T-cell (primary cell): ENCODE measurements at regions not wholly inside any gene's neighbourhood (a gene's known extent, or its start where the extent isn't known, plus 50 kb on each side); places are given as distances from the start of the nearest gene placed in this dataset.

Experiments
- ATAC-seq, 4 experiments: fragments of 200-7000 bp in 3 of 4; fragments of 150-1000 bp in 1 of 4; cut with Tn5 transposase; replicated peaks in 1 of 4; 1 replicate in 3 of 4; 2 replicates in 1 of 4; pipeline ENCODE4 v1.10.0; 2021; ENCODE audit warnings: moderate library complexity in 3 of 4, mild to moderate bottlenecking in 2 of 4, moderate number of reproducible peaks in 1 of 4
- CTCF ChIA-PET, 2 donors: fragments of 300-600 bp; sonication (Branson Sonifier 250); formaldehyde crosslinking; loops; one replicate each; lab custom pipeline; 2022; ENCODE audit warnings: antibody characterized with exemption in 2 of 2; lab: Charles Lee
- POLR2A ChIA-PET, 2 donors: fragments of 300-600 bp; sonication (Branson Sonifier 250); formaldehyde crosslinking; loops; one replicate each; lab custom pipeline; 2022; ENCODE audit warnings: antibody characterized with exemption in 2 of 2; lab: Charles Lee
- DNase-seq, 35 experiments: peaks; one replicate each; pipeline versions ENCODE4 v3.0.0 to v3.0.0-alpha.2; 2013 to 2023
- H3K27ac ChIP-seq: one replicate; pipeline ENCODE4 v1.5.1; 2013; ENCODE audit warnings: low read length
- H3K27me3 ChIP-seq, 2 experiments: replicated peaks in 1 of 2; 1 replicate in 1 of 2; 2 replicates in 1 of 2; pipeline versions ENCODE4 v1.6.1 to v1.7.0; 2013; ENCODE audit warnings: low read length in 1 of 2, mixed read lengths in 1 of 2; ENCODE audit not compliant: control insufficient read depth in 2 of 2, insufficient read depth in 2 of 2; ENCODE audit errors: extremely low read depth in 1 of 2
- H3K36me3 ChIP-seq, 2 donors: 1 replicate in 1 of 2; 2 replicates in 1 of 2; pipeline versions ENCODE4 v1.6.1 to v1.7.0; 2013; ENCODE audit warnings: low read length in 1 of 2; ENCODE audit not compliant: control insufficient read depth in 2 of 2, insufficient read depth in 1 of 2; ENCODE audit errors: extremely low read depth in 1 of 2
- H3K4me1 ChIP-seq, 2 experiments: 1 replicate in 1 of 2; 2 replicates in 1 of 2; pipeline versions ENCODE4 v1.6.1 to v1.7.0; 2013; ENCODE audit warnings: low read length in 2 of 2, mixed read lengths in 1 of 2; ENCODE audit not compliant: insufficient read depth in 2 of 2, control insufficient read depth in 1 of 2; ENCODE audit errors: extremely low read depth in 1 of 2
- H3K4me3 ChIP-seq, 2 donors: 1 replicate in 1 of 2; 2 replicates in 1 of 2; pipeline versions ENCODE4 v1.5.1 to v1.7.0; 2013; ENCODE audit warnings: mild to moderate bottlenecking in 2 of 2, low read length in 1 of 2, moderate library complexity in 1 of 2; ENCODE audit not compliant: control insufficient read depth in 1 of 2; ENCODE audit errors: extremely low read depth in 1 of 2
- H3K9me3 ChIP-seq: 2 replicates; pipeline ENCODE4 v1.7.0; 2013
- H3K27ac Mint-ChIP-seq, 2 donors: one replicate each; pipeline ENCODE4 v1.8.0; 2020 to 2021; ENCODE audit warnings: mild to moderate bottlenecking in 2 of 2, mixed read lengths in 2 of 2
- H3K27me3 Mint-ChIP-seq, 2 donors: one replicate each; pipeline ENCODE4 v1.8.0; 2021 to 2022; ENCODE audit warnings: mixed read lengths in 2 of 2
- H3K36me3 Mint-ChIP-seq: one replicate; pipeline ENCODE4 v1.8.0; 2021; ENCODE audit warnings: mixed read lengths
- H3K4me1 Mint-ChIP-seq, 3 donors: one replicate each; pipeline ENCODE4 v1.8.0; 2020 to 2022; ENCODE audit warnings: mixed read lengths in 3 of 3, mild to moderate bottlenecking in 1 of 3
- H3K4me3 Mint-ChIP-seq, 3 donors: one replicate each; pipeline ENCODE4 v1.8.0; 2020 to 2022; ENCODE audit warnings: mild to moderate bottlenecking in 3 of 3, mixed read lengths in 3 of 3, moderate library complexity in 3 of 3
- H3K9me3 Mint-ChIP-seq, 3 donors: one replicate each; pipeline ENCODE4 v1.8.0; 2020 to 2022; ENCODE audit warnings: mixed read lengths in 3 of 3
- WGBS: methylation state at CpG from one replicate; pipeline ENCODE4 v1.1.5; 2013; ENCODE audit warnings: missing lambda C conversion rate; ENCODE audit not compliant: insufficient coverage; 5-methylcytosine and 5-hydroxymethylcytosine counted together

GRCh38 chr2:56768973-56769372 lies 585.2 kb downstream of the CCDC85A start:
- CTCF ChIA-PET: no interaction called here
- Mint-ChIP-seq H3K27me3 (no peaks in the 10 kb centered on the region), H3K4me3 (no peak overlapping the region), H3K36me3 (no peaks in the 10 kb centered on the region), H3K4me1 (no peaks in the 10 kb centered on the region), H3K27ac (no peak overlapping the region), H3K9me3 (peaks cover 6 to 18% (median 9%) of the 10 kb centered on the region in 3 donors)
- Histone ChIP-seq H3K4me3 (no peak overlapping the region), H3K9me3 (no peaks in the 10 kb centered on the region), H3K27ac (no peak overlapping the region), H3K4me1 (no peaks in the 10 kb centered on the region), H3K36me3 (no peaks in the 10 kb centered on the region), H3K27me3 (no peaks in the 10 kb centered on the region)
- POLR2A ChIA-PET: no interaction called here
- ATAC-seq (no peak), DNase-seq (no peak)

GRCh38 chr2:56770490-56770889 lies 586.7 kb downstream of the CCDC85A start:
- no peak overlapping the region for H3K27ac Mint-ChIP-seq
- no CpG with 5 or more reads among the region's 2 CpGs for WGBS
- H3K27me3 Mint-ChIP-seq: no peaks in the 10 kb centered on the region
- ChIA-PET CTCF (no interaction called here), POLR2A (no interaction called here)
- no peak for DNase-seq
- no peak for ATAC-seq
- no peaks in the 10 kb centered on the region for H3K4me1 Mint-ChIP-seq
- peaks cover 6 to 18% (median 9%) of the 10 kb centered on the region in 3 donors for H3K9me3 Mint-ChIP-seq
- no peaks in the 10 kb centered on the region for H3K27me3 ChIP-seq
- no peak overlapping the region for H3K4me3 ChIP-seq
- no peaks in the 10 kb centered on the region for H3K4me1 ChIP-seq
- H3K36me3 ChIP-seq: no peaks in the 10 kb centered on the region
- H3K9me3 ChIP-seq: no peaks in the 10 kb centered on the region
- no peak overlapping the region for H3K4me3 Mint-ChIP-seq
- no peaks in the 10 kb centered on the region for H3K36me3 Mint-ChIP-seq
- no peak overlapping the region for H3K27ac ChIP-seq

- ATAC-seq (no peak), DNase-seq (no peak)
- Mint-ChIP-seq H3K27ac (no peak overlapping the region), H3K9me3 (peaks cover 5 to 22% (median 21%) of the 10 kb centered on the region in 3 donors), H3K4me3 (no peak overlapping the region), H3K4me1 (no peaks in the 10 kb centered on the region), H3K27me3 (no peaks in the 10 kb centered on the region), H3K36me3 (no peaks in the 10 kb centered on the region)
- Histone ChIP-seq H3K27me3 (no peaks in the 10 kb centered on the region), H3K9me3 (no peaks in the 10 kb centered on the region), H3K36me3 (no peaks in the 10 kb centered on the region), H3K4me1 (no peaks in the 10 kb centered on the region), H3K4me3 (no peak overlapping the region), H3K27ac (no peak overlapping the region)
- CTCF ChIA-PET: no interaction called here
- POLR2A ChIA-PET: no interaction called here
- 80% methylated on average over 1 of the region's 3 CpGs for WGBS
Observed at GRCh38 chr2:56784046-56784445, 600.3 kb downstream of the CCDC85A start.

- ATAC-seq: no peak
- no peak overlapping the region for H3K4me3 Mint-ChIP-seq
- no peak overlapping the region for H3K4me3 ChIP-seq
- WGBS: no CpG with 5 or more reads among the region's 2 CpGs
- no peak for DNase-seq
- H3K36me3 ChIP-seq: no peaks in the 10 kb centered on the region
- no peaks in the 10 kb centered on the region for H3K4me1 ChIP-seq
- peaks cover 15 to 19% (median 18%) of the 10 kb centered on the region in 3 donors for H3K9me3 Mint-ChIP-seq
- no peaks in the 10 kb centered on the region for H3K4me1 Mint-ChIP-seq
- ChIA-PET POLR2A (no interaction called here), CTCF (no interaction called here)
- no peaks in the 10 kb centered on the region for H3K36me3 Mint-ChIP-seq
- H3K9me3 ChIP-seq: no peaks in the 10 kb centered on the region
- no peak overlapping the region for H3K27ac ChIP-seq
- H3K27ac Mint-ChIP-seq: no peak overlapping the region
- no peaks in the 10 kb centered on the region for H3K27me3 Mint-ChIP-seq
- H3K27me3 ChIP-seq: no peaks in the 10 kb centered on the region
Observed at GRCh38 chr2:56801214-56801613, 617.4 kb downstream of the CCDC85A start.

- no peaks in the 10 kb centered on the region for H3K36me3 Mint-ChIP-seq
- Histone ChIP-seq H3K4me3 (no peak overlapping the region), H3K27me3 (no peaks in the 10 kb centered on the region), H3K36me3 (no peaks in the 10 kb centered on the region), H3K27ac (no peak overlapping the region), H3K9me3 (no peaks in the 10 kb centered on the region), H3K4me1 (no peaks in the 10 kb centered on the region)
- no CpG with 5 or more reads among the region's 3 CpGs for WGBS
- POLR2A ChIA-PET: no interaction called here
- H3K4me3 Mint-ChIP-seq: no peak overlapping the region
- no peak overlapping the region for H3K27ac Mint-ChIP-seq
- no peak for DNase-seq
- no peaks in the 10 kb centered on the region for H3K4me1 Mint-ChIP-seq
- no peak for ATAC-seq
- peaks cover 15 to 21% (median 18%) of the 10 kb centered on the region in 3 donors for H3K9me3 Mint-ChIP-seq
- CTCF ChIA-PET: no interaction called here
- H3K27me3 Mint-ChIP-seq: no peaks in the 10 kb centered on the region
Observed at GRCh38 chr2:56801770-56802169, 618.0 kb downstream of the CCDC85A start.

GRCh38 chr2:56803596-56803995 lies 619.8 kb downstream of the CCDC85A start:
- peaks cover 15 to 22% (median 17%) of the 10 kb centered on the region in 3 donors for H3K9me3 Mint-ChIP-seq
- Histone ChIP-seq H3K36me3 (no peaks in the 10 kb centered on the region), H3K4me1 (no peaks in the 10 kb centered on the region), H3K9me3 (peaks cover 3% of the 10 kb centered on the region), H3K27me3 (no peaks in the 10 kb centered on the region), H3K27ac (no peak overlapping the region), H3K4me3 (no peak overlapping the region)
- ChIA-PET CTCF (no interaction called here), POLR2A (no interaction called here)
- H3K27ac Mint-ChIP-seq: no peak overlapping the region
- 83% methylated on average over 2 of the region's 3 CpGs for WGBS
- H3K4me3 Mint-ChIP-seq: no peak overlapping the region
- H3K4me1 Mint-ChIP-seq: no peaks in the 10 kb centered on the region
- ATAC-seq (no peak), DNase-seq (no peak)
- no peaks in the 10 kb centered on the region for H3K27me3 Mint-ChIP-seq
- H3K36me3 Mint-ChIP-seq: no peaks in the 10 kb centered on the region

GRCh38 chr2:56806924-56807323 lies 623.1 kb downstream of the CCDC85A start:
- Mint-ChIP-seq H3K36me3 (no peaks in the 10 kb centered on the region), H3K27ac (no peak overlapping the region), H3K4me1 (no peaks in the 10 kb centered on the region), H3K27me3 (no peaks in the 10 kb centered on the region), H3K4me3 (no peak overlapping the region), H3K9me3 (peaks cover 12 to 26% (median 23%) of the 10 kb centered on the region in 3 donors)
- DNase-seq (no peak), ATAC-seq (no peak)
- H3K4me3 ChIP-seq: no peak overlapping the region
- no peaks in the 10 kb centered on the region for H3K27me3 ChIP-seq
- ChIA-PET POLR2A (no interaction called here), CTCF (no interaction called here)
- no peaks in the 10 kb centered on the region for H3K4me1 ChIP-seq
- WGBS: no CpG with 5 or more reads among the region's 1 CpG
- no peak overlapping the region for H3K27ac ChIP-seq
- H3K36me3 ChIP-seq: no peaks in the 10 kb centered on the region
- H3K9me3 ChIP-seq: peaks cover 3% of the 10 kb centered on the region
